ENCODE measurements at regions not wholly inside any gene's neighbourhood (a gene's known extent, or its start where the extent isn't known, plus 50 kb on each side); places are given as distances from the start of the nearest gene placed in this dataset.

GRCh38 chr4:137359691-137360315 is 172.5 kb downstream of the PCDH18 start:
- TF ChIP-seq, protein P1, sequence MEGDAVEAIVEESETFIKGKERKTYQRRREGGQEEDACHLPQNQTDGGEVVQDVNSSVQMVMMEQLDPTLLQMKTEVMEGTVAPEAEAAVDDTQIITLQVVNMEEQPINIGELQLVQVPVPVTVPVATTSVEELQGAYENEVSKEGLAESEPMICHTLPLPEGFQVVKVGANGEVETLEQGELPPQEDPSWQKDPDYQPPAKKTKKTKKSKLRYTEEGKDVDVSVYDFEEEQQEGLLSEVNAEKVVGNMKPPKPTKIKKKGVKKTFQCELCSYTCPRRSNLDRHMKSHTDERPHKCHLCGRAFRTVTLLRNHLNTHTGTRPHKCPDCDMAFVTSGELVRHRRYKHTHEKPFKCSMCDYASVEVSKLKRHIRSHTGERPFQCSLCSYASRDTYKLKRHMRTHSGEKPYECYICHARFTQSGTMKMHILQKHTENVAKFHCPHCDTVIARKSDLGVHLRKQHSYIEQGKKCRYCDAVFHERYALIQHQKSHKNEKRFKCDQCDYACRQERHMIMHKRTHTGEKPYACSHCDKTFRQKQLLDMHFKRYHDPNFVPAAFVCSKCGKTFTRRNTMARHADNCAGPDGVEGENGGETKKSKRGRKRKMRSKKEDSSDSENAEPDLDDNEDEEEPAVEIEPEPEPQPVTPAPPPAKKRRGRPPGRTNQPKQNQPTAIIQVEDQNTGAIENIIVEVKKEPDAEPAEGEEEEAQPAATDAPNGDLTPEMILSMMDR (IDR thresholded peaks at IDR 0.05): no peak

- TF ChIP-seq, protein P1 (IDR thresholded peaks at IDR 0.05): no peak
Observed at GRCh38 chr4:137347371-137347770, 184.9 kb downstream of the PCDH18 start.

DNA sequence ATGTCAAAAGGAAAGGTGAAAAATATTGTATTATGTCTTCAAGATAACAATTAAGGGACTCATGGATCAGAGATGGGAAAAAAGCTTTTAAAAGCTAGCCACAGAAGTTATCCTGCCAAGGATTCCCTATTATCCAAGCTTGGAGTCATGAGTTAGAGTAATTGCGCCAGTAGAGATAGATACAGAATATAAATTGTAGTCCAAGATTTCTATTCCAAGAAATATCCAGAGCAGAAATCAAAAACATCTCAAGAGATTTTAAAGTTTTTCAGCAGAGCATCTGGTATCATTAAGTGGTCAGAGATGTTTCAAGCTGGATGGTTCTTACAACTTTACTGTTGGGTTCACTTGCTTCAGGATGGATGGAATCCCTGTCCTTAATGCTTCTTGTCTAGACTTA is 186.7 kb downstream of the PCDH18 start:
- TF ChIP-seq, protein P1 (IDR thresholded peaks at IDR 0.05): no peak

GRCh38 chr4:137343221-137343620 is 189.1 kb downstream of the PCDH18 start:
- TF ChIP-seq, protein P1 (IDR thresholded peaks at IDR 0.05): no peak

GRCh38 chr4:137333031-137333430 is 199.3 kb downstream of the PCDH18 start:
- TF ChIP-seq, protein P1 (IDR thresholded peaks at IDR 0.05): no peak

DNA sequence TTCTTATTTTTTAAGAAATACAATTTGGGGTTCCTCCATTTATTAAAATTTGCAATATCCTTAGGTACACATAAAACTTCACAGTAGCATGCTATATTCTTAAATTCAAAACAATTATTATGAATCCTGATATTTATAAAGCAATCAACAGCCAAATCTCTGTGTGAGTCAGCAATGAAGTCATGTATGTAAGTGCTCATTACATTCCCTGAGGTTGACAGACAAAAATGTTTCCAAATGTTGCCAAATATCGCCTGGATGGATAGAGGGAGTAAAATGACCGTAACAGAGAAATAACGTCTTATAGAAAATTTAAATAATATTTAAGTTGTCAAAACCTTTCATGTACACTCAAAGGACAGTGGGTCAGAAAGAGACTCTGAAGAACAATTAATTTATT is 220.0 kb downstream of the PCDH18 start:
- TF ChIP-seq, protein P1 (IDR thresholded peaks at IDR 0.05): no peak

- TF ChIP-seq, protein P1 (IDR thresholded peaks at IDR 0.05): no peak
Observed at GRCh38 chr4:137310593-137311490, 221.5 kb downstream of the PCDH18 start.

Measured in LNCAP (cell line).